ENCODE measurements at regions not wholly inside any gene's neighbourhood (a gene's known extent, or its start where the extent isn't known, plus 50 kb on each side); places are given as distances from the start of the nearest gene placed in this dataset.

DNA sequence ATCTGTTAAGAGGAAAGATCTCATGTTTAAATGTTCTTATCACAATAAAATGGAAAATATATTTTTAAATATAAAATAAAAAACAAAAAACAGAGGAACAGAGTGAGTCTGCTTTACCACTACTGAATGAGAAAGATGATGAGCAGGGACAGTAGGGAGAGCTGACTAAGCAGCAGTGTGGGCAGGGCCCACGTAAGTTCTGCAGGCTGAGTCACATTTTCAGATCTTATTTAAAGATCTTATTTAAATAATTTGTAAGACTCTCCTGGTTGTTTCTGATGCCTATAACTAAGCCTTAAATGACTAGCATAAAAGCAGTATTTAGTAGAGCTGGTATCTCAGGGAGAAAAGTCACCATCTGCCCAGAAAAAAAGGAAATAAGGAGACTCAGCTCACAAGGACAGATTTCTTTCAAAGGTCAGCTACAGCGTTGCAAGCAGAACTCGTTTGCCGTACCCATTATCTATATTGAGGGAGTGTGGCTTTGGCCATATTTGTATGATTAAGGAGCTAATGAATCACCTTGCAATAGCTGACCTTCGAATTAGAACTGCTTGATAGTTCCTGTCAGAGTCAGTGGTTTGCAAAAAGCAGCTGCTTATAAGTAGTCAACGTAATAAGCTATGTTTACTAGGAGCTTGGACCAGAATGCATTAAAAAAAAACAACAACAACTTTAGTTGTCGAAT, 322.1 kb upstream of the CHAC2 start:
- no peak for DNase-seq
- Histone ChIP-seq H3K27me3 (ENCODE audit: control insufficient read depth, insufficient read depth, low read length, poor library complexity, severe bottlenecking) (no peaks in the 10 kb centered on the region), H3K4me3 (ENCODE audit: low read length) (no peak overlapping the region), H3K9me3 (ENCODE audit: control insufficient read depth, low read length) (no peaks in the 10 kb centered on the region), H3K27ac (ENCODE audit: low read depth, low read length) (no peak overlapping the region), H3K4me1 (ENCODE audit: control insufficient read depth, insufficient read depth, low read length) (no peaks in the 10 kb centered on the region), H3K36me3 (ENCODE audit: control insufficient read depth, insufficient read depth, low read length) (no peaks in the 10 kb centered on the region), H3K9ac (ENCODE audit: extremely low read depth, low read length, poor library complexity, severe bottlenecking) (no peak overlapping the region)
- Mint-ChIP-seq H3K27me3 (ENCODE audit: insufficient read depth) (no peaks in the 10 kb centered on the region), H3K9me3 (no peaks in the 10 kb centered on the region), H3K27ac (no peak overlapping the region), H3K36me3 (ENCODE audit: low read depth) (no peaks in the 10 kb centered on the region), H3K4me3 (no peak overlapping the region), H3K4me1 (peaks cover 2% of the 10 kb centered on the region)
- TF ChIP-seq, protein P1, sequence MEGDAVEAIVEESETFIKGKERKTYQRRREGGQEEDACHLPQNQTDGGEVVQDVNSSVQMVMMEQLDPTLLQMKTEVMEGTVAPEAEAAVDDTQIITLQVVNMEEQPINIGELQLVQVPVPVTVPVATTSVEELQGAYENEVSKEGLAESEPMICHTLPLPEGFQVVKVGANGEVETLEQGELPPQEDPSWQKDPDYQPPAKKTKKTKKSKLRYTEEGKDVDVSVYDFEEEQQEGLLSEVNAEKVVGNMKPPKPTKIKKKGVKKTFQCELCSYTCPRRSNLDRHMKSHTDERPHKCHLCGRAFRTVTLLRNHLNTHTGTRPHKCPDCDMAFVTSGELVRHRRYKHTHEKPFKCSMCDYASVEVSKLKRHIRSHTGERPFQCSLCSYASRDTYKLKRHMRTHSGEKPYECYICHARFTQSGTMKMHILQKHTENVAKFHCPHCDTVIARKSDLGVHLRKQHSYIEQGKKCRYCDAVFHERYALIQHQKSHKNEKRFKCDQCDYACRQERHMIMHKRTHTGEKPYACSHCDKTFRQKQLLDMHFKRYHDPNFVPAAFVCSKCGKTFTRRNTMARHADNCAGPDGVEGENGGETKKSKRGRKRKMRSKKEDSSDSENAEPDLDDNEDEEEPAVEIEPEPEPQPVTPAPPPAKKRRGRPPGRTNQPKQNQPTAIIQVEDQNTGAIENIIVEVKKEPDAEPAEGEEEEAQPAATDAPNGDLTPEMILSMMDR (conservative IDR thresholded peaks at IDR 0.05): no peak
- 87 to 97% methylated on average over 6 of the region's 7 CpGs for WGBS, 2 experiments (ENCODE audit: insufficient coverage in 1 of 2, insufficient read length in 1 of 2)

DNA sequence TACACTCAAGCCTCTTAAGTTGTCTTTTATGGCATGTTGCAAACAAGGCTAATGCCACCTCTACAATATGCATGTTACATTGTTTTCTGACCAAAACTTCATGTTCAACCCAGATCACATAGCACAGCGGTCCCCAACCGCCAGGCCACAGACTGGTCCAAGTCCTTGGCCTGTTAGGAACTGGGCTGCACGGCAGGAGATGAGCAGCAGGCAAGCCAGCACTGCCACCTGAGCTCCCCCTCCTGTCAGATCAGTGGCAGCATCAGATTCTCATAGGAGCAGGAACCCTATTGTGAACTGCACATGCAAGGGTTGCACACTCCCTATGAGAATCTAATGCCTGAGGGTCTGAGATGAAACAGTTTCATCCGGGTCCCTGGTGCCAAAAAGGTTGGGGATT, 324.8 kb upstream of the CHAC2 start:
- Mint-ChIP-seq H3K4me3 (no peak overlapping the region), H3K36me3 (ENCODE audit: low read depth) (no peaks in the 10 kb centered on the region), H3K4me1 (peaks cover 2% of the 10 kb centered on the region), H3K27me3 (ENCODE audit: insufficient read depth) (no peaks in the 10 kb centered on the region), H3K9me3 (no peaks in the 10 kb centered on the region), H3K27ac (no peak overlapping the region)
- Histone ChIP-seq H3K9ac (ENCODE audit: extremely low read depth, low read length, poor library complexity, severe bottlenecking) (no peak overlapping the region), H3K27ac (ENCODE audit: low read depth, low read length) (no peak overlapping the region), H3K9me3 (ENCODE audit: control insufficient read depth, low read length) (no peaks in the 10 kb centered on the region), H3K4me1 (ENCODE audit: control insufficient read depth, insufficient read depth, low read length) (no peaks in the 10 kb centered on the region), H3K36me3 (ENCODE audit: control insufficient read depth, insufficient read depth, low read length) (no peaks in the 10 kb centered on the region), H3K27me3 (ENCODE audit: control insufficient read depth, insufficient read depth, low read length, poor library complexity, severe bottlenecking) (no peaks in the 10 kb centered on the region), H3K4me3 (ENCODE audit: low read length) (no peak overlapping the region)
- 73 to 76% methylated on average over 3 to 4 of the region's 4 CpGs for WGBS, 2 experiments (ENCODE audit: insufficient coverage in 1 of 2, insufficient read length in 1 of 2)
- TF ChIP-seq, protein P1 (conservative IDR thresholded peaks at IDR 0.05): peak; percentile 61
- peak; percentile 80 for DNase-seq

DNA sequence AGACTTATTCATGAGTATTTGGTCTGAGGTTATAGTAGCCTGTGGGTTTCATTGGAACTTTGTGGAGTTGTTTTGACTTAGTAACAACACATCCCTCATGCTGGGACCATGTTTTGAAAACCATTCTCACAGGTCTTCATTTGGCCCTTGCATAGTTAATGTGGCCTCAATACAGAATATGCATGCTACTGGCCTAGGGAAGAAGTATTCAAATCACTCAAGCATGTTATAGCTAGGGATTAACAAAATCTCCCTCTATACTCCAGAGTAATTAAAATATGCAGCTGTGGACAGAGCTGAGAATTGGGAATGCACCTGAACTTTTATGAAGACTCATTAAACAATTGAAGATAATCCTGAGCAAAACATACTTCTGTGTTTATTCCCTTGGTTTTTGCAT, 325.5 kb upstream of the CHAC2 start:
- H3K4me1 Mint-ChIP-seq: peaks cover 2% of the 10 kb centered on the region

More for the DNA sequence above, 325.5 kb upstream of the CHAC2 start:
- Mint-ChIP-seq H3K36me3 (ENCODE audit: low read depth) (no peaks in the 10 kb centered on the region), H3K27ac (no peak overlapping the region), H3K9me3 (no peaks in the 10 kb centered on the region), H3K4me3 (no peak overlapping the region), H3K27me3 (ENCODE audit: insufficient read depth) (no peaks in the 10 kb centered on the region)
- H3K9ac ChIP-seq (ENCODE audit: extremely low read depth, low read length, poor library complexity, severe bottlenecking): no peak overlapping the region
- H3K4me1 ChIP-seq (ENCODE audit: control insufficient read depth, insufficient read depth, low read length): no peaks in the 10 kb centered on the region
- DNase-seq: no peak
- no peaks in the 10 kb centered on the region for H3K36me3 ChIP-seq (ENCODE audit: control insufficient read depth, insufficient read depth, low read length)
- TF ChIP-seq, protein P1 (conservative IDR thresholded peaks at IDR 0.05): no peak
- H3K9me3 ChIP-seq (ENCODE audit: control insufficient read depth, low read length): no peaks in the 10 kb centered on the region
- no peaks in the 10 kb centered on the region for H3K27me3 ChIP-seq (ENCODE audit: control insufficient read depth, insufficient read depth, low read length, poor library complexity, severe bottlenecking)
- H3K27ac ChIP-seq (ENCODE audit: low read depth, low read length): no peak overlapping the region
- H3K4me3 ChIP-seq (ENCODE audit: low read length): no peak overlapping the region
